ENCODE measurements at regions not wholly inside any gene's neighbourhood (a gene's known extent, or its start where the extent isn't known, plus 50 kb on each side); places are given as distances from the start of the nearest gene placed in this dataset.
"Not testable (repeated sequence)": the region's sequence is repeated elsewhere in the genome, so short reads cannot be mapped to it uniquely, and the experiment has no call there.

DNA sequence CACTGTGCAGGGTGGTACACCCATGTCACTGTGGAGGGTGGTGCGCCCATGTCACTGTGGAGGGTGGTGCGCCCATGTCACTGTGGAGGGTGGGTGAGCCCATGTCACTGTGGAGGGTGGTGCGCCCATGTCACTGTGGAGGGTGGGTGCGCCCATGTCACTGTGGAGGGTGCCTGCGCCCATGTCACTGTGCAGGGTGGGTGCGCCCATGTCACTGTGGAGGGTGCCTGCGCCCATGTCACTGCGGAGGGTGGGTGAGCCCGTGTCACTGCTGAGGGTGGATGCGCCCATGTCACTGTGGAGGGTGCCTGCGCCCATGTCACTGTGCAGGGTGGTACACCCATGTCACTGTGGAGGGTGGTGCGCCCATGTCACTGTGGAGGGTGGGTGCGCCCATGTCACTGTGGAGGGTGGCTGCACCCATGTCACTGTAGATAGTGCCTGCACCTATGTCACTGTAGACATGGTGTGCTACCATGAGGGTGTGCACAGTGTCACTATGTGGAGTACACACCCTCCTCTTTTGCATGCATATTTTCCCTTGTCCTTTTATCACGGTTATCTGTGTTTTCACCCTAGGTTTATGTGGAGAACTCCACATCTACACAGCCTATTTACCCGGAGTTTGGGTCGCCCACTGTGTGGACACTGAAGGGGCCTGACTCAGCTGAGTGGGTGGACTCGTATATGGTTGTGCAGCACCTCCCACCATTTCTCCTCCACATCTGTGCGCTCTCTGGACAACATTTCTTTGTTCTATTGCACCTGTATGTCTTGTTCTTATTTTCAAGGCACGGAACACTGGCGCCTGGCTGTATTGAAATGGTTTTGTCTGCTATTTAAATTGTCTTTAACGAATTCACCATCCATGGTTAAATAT lies 222.4 kb downstream of the ERMARD start:
- not testable (repeated sequence) for DNase-seq

DNA sequence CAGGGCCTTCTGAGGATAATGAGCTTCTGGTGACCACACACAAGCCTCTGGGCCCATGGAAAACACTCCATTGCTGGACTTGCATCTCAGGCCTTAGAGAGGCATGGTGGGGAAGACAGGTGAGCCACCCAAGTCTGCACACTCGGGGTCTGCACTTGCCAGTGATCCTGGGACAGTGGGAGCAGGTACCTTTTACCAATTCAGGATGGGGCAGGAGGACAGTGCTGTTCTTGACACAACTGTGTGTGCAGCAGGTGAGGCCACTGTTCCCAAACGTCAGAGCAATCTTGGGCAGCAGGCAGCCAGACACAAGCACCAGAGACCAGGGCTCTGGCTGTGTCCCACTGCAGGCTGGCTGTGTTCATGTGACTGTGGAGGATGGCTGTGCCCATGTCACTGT lies 221.3 kb downstream of the ERMARD start:
- no peak for DNase-seq

DNA sequence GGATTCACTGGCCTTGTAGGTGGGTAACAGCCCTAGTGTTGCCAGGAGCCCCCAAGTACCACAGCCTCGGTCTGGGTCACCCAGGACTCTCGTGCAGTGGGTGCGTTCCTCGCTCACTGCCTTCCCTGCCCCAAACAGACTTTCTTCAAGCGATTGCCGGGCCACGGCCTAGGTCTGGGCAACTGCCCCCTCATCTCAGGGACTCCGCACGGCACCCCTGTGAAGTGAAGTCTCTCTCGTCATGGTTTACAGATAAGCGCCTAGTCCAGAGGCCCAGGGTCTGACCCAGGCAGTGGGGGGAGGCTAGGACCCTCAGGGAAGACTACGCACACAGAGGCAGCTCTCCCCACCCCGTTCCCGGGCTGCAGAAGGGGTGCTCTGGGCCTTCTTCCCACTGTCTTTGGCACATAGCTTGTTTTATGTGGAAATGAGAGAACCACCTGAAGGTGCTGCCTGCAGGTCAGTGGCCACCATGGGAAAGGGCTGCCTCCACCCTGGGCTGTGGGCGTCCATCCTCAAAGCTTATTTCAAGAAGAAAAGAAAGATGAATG lies 220.8 kb downstream of the ERMARD start:
- no peak for DNase-seq

- DNase-seq: no peak
These were observed 219.8 kb downstream of the ERMARD start for GRCh38 chr6:169971081-169971861.

DNA sequence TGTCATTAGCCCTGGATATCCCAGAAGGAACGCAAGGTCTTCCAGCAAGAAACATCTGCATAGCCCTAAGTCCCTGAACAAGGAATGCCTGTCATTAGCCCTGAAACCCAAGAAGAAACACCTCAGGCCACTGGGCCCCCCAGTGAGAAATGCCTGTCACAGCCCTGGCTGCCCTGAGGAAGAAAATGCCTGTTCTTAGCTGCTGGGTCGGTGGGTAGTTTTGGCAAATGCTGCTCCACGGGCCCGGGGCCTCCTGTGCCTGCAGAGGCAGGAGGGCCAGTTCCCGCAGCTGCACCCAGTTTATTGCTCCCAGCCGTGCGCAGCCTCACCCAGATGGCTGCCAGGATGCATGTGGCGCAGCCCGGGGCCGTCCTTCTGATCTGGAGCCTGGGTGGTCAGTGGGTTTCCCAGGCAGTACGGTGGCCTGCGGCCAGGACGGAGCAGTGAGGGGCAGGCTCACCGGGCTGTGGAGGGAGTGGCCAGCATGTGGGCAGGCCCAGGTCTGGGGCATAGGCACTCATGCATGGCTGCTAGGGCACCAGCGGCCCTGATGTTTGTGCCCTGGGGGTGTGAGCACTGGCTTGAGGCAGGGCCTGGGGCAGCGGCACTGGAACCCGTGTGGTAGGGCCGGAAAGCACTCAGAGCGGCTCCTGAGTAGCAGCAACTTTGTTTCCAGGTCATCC lies 219.0 kb downstream of the ERMARD start:
- no peak for DNase-seq

DNA sequence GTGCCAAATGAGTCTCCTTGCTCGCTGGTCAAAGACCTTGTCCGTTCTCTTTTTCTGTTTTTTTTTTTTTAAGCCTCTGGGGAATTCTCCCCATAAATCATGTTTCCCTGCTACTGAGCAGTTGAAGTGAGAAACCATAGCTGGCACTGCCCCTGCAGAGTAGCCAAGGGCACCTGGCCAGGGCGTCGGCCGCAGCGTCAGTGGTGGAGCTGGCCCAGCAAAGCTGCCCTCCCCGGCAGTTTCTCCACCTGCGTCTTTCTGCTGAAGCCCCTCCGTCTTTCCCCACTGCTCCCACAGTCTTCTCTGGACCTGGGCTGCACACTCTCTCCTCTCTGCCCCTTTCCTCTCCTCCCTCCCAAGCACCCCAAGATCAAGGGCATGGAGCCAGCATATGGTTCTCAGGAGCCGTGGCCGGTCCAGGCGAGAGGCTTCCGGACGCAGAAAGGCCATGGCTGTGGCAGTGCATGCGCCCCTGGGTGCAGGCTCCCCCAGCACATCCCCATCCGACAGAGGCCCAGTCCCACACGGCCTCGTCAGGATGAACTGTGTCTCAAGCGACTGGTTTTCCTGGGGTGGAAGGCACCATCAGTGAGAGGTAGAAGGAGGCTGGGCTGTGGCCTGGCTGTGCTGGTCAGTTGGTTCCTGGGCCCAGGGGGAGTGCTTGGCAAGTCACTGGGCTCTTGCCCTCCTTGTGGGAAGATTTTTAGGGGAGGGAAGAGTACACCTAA lies 218.1 kb downstream of the ERMARD start:
- DNase-seq: no peak

- DNase-seq: no peak
These were observed 217.3 kb downstream of the ERMARD start for GRCh38 chr6:169968541-169969270.

DNA sequence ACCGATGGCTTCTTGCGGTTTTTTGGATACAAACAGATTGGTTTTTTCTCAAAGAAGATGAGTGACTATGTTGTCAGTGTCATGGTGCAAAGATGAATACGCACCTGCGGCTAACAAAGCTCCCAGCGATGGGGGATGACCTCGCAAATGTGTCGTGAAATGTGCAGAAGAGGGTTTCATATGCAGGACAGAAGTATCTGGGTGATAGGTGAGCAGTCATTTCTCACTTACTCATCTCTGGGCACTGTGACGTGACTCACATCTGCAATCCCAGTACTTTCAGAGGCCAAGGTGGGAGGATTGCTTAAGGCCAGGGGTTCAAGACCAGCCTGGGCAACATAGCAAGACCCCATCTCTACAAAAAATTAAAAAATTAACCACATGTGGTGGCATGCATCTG lies 216.3 kb downstream of the ERMARD start:
- DNase-seq: no peak

DNA sequence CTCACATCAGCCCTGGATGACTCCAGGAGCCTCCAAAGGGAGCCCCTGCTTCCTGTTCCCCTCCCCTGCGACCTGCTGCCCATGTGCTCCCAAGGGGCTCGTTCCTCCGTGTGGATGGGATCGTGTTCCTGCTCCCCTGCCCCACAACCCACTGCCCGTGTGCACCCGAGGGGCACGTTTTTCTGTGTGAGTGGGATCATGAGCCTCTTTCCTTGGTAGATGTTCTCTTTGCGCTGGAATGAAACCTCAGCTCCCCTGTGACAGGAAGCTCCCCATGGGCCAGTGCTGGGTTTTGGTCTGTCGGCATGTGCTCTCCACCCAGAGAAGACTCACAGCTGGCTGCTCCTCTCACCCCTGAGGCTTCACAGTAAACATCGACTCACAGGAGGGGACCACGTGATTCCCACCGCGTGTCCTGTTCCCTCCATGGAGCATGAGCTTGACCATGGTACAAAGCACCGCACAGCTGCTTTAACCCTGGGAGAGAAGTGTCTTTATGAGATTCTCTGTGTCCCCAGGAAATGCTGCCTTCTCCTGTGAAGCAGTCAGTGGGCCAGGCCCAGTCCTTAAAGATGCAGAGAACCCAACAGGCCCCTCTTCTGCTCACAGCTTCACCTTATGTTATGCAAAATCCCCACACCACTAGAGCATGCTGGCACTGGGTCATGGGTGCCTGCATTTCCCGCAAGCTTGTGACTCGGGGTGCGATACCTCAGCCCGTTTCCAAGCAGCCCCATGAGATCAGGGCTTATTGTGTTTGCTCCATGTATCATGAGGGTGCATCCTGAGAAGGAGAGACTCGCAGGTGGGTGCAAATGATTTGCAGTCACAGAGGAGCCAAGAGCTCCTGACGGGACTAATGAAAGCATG lies 215.1 kb downstream of the ERMARD start:
- no peak for DNase-seq

DNA sequence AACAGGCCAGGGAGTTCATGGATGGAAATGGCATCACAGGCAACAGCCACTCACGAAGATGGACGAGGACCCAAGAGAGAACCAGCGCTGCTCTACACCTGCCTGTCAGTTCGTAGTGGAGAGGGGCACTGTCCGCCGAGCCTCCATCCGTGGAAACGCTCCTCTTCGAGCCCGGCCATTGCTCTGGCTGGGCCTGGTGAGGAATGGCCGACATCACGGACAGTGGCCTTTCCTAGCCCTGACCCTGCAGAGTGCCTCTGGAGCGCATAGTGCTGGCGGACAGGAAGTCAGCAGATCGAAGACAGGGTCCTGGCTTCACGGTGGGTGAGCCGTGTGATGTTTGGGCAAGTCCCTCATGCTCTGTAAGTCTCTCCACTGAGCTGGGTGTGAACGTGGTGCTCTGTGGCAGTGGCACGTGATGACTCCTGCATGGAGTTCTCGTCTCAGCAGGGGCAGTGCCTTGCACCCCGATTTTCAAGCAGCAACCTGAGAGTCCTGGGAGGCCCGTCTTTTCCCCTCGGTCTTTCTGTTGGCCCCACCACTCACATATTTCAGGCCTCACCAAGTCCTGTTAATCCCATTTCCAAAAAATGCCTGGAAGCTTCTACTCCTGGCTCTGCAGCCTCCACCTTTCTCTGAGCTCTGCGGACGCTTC lies 214.4 kb downstream of the ERMARD start:
- no peak for DNase-seq

DNA sequence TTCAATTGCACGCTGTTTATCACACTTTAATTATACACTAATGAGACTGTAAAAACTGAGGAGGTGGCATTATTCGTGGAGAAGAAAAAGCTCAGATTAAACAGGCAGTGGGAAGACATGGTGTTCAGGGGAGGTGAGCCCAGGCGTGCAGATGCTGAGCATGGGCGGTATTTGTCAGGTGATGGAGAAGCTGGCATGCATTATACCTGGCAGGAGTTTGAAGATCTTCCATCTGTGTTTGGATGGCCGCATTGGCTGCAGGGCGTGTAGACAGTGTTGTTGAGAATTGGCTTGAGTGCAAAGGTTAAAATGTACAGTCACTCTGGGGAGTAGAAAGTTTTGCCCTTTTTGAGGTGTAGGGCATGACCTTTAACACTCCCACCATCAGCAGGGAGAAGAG lies 213.8 kb downstream of the ERMARD start:
- no peak for DNase-seq

GRCh38 chr6:169964486-169965180 lies 213.2 kb downstream of the ERMARD start:
- DNase-seq: no peak

GRCh38 chr6:169963581-169964297 lies 212.3 kb downstream of the ERMARD start:
- no peak for DNase-seq

- no peak for DNase-seq
These were observed 211.4 kb downstream of the ERMARD start for GRCh38 chr6:169962604-169963469.

GRCh38 chr6:169961772-169962561 lies 210.5 kb downstream of the ERMARD start:
- DNase-seq: no peak

DNA sequence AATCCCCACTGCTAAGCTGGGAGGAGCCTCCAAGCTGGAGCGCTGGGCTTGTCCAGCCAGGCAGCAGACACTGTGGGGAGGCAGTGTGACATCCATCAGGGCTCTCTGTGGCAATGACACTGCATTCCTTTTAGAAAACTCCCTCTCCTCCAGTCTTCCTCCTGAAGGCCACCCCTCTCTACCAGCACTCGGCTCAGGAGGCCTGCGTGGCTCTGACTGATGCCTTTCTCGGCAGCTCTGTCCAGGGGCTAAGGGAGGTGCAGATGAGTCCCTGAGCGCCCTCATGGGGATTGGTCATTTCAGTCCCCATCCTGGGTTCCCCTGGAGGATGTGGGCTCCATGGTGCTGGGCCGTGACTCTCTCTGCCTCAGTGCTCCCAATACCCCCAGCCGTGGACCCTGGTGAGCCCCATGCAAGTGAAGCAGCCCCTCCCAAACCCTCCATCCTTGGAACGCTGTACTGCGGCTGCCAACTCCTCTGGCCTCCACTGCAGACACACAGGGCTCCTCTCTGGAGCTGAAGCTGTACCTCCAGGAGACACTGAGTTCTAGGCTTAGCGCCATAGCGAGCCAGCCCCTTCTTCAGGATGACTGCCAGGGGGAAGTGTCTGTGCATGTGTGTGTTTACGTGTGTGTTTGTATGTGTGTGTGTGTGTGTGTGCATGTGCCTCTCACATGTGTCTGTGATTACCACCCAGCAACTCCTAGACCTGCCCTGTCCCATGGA lies 209.6 kb downstream of the ERMARD start:
- no peak for DNase-seq

Measured in NCI-H1694 (cell line).